ENCODE measurements at regions not wholly inside any gene's neighbourhood (a gene's known extent, or its start where the extent isn't known, plus 50 kb on each side); places are given as distances from the start of the nearest gene placed in this dataset.

GRCh38 chrX:12026481-12026880 is 111.8 kb upstream of the FRMPD4 start:
- Histone ChIP-seq H3K27ac (ENCODE audit: control insufficient read depth, insufficient read depth, low read length) (no peak overlapping the region), H2AFZ (ENCODE audit: control insufficient read depth, low read length) (no peak overlapping the region), H3K4me2 (ENCODE audit: control insufficient read depth, extremely low read depth, insufficient read depth, low read depth, low read length) (no peak overlapping the region), H3K36me3 (ENCODE audit: control insufficient read depth in 2 of 2, extremely low read depth in 1 of 2, insufficient read depth in 2 of 2, low read length in 2 of 2) (no peaks in the 10 kb centered on the region), H3K4me1 (ENCODE audit: control insufficient read depth, extremely low read depth, insufficient read depth, low read length) (no peaks in the 10 kb centered on the region), H3K9me1 (ENCODE audit: control insufficient read depth, extremely low read depth, insufficient read depth, low read length) (no peaks in the 10 kb centered on the region), H3K4me3 (ENCODE audit: control insufficient read depth in 2 of 3, extremely low read depth in 1 of 3, insufficient read depth in 2 of 3, low read depth in 1 of 3, low read length in 3 of 3) (no peak overlapping the region), H3K79me2 (ENCODE audit: control insufficient read depth, insufficient read depth, low read length) (no peaks in the 10 kb centered on the region), H3K9me3 (ENCODE audit: control insufficient read depth, low read depth, low read length) (no peaks in the 10 kb centered on the region), H3K9ac (ENCODE audit: control insufficient read depth, extremely low read depth, insufficient read depth, low read length) (no peak overlapping the region), H3K27me3 (ENCODE audit: control insufficient read depth, extremely low read depth, insufficient read depth, low read length) (no peaks in the 10 kb centered on the region), H4K20me1 (ENCODE audit: control insufficient read depth, extremely low read depth, insufficient read depth, low read length) (no peaks in the 10 kb centered on the region)
- DNase-seq (ENCODE audit: low read depth, low spot score) (no peak), FAIRE-seq (no peak)
- TF ChIP-seq, protein P1, sequence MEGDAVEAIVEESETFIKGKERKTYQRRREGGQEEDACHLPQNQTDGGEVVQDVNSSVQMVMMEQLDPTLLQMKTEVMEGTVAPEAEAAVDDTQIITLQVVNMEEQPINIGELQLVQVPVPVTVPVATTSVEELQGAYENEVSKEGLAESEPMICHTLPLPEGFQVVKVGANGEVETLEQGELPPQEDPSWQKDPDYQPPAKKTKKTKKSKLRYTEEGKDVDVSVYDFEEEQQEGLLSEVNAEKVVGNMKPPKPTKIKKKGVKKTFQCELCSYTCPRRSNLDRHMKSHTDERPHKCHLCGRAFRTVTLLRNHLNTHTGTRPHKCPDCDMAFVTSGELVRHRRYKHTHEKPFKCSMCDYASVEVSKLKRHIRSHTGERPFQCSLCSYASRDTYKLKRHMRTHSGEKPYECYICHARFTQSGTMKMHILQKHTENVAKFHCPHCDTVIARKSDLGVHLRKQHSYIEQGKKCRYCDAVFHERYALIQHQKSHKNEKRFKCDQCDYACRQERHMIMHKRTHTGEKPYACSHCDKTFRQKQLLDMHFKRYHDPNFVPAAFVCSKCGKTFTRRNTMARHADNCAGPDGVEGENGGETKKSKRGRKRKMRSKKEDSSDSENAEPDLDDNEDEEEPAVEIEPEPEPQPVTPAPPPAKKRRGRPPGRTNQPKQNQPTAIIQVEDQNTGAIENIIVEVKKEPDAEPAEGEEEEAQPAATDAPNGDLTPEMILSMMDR (optimal IDR thresholded peaks at IDR 0.05 in 1 of 3, IDR thresholded peaks at IDR 0.05 in 1 of 3, conservative IDR thresholded peaks at IDR 0.05 in 1 of 3; ENCODE audit: extremely low read depth in 1 of 3, insufficient read depth in 2 of 3, low read length in 3 of 3) = no peak
- no peak for TF ChIP-seq EZH2 (IDR thresholded peaks at IDR 0.05; ENCODE audit: low read length)
- dilution Hi-C loops (cut with MboI; ENCODE audit: extremely low pct_ligation_motif_present, low sequenced_read_pairs) = no loop called here

GRCh38 chrX:12032082-12032481 is 106.2 kb upstream of the FRMPD4 start:
- DNase-seq (ENCODE audit: low read depth, low spot score) = no peak
- H3K9ac ChIP-seq (ENCODE audit: control insufficient read depth, extremely low read depth, insufficient read depth, low read length) = no peak overlapping the region
- H3K9me3 ChIP-seq (ENCODE audit: control insufficient read depth, low read depth, low read length) = no peaks in the 10 kb centered on the region
- no peaks in the 10 kb centered on the region for H3K27me3 ChIP-seq (ENCODE audit: control insufficient read depth, extremely low read depth, insufficient read depth, low read length)
- no peak overlapping the region for H3K4me2 ChIP-seq (ENCODE audit: control insufficient read depth, extremely low read depth, insufficient read depth, low read depth, low read length)
- no peak for FAIRE-seq
- no peak for TF ChIP-seq EZH2 (IDR thresholded peaks at IDR 0.05; ENCODE audit: low read length)
- TF ChIP-seq, protein P1 (optimal IDR thresholded peaks at IDR 0.05 in 1 of 3, IDR thresholded peaks at IDR 0.05 in 1 of 3, conservative IDR thresholded peaks at IDR 0.05 in 1 of 3; ENCODE audit: extremely low read depth in 1 of 3, insufficient read depth in 2 of 3, low read length in 3 of 3) = no peak
- dilution Hi-C loops (cut with MboI; ENCODE audit: extremely low pct_ligation_motif_present, low sequenced_read_pairs) = no loop called here
- no peaks in the 10 kb centered on the region for H3K4me1 ChIP-seq (ENCODE audit: control insufficient read depth, extremely low read depth, insufficient read depth, low read length)
- H3K36me3 ChIP-seq (ENCODE audit: control insufficient read depth in 2 of 2, extremely low read depth in 1 of 2, insufficient read depth in 2 of 2, low read length in 2 of 2) = no peaks in the 10 kb centered on the region
- no peak overlapping the region for H3K4me3 ChIP-seq (ENCODE audit: control insufficient read depth in 2 of 3, extremely low read depth in 1 of 3, insufficient read depth in 2 of 3, low read depth in 1 of 3, low read length in 3 of 3)
- no peaks in the 10 kb centered on the region for H3K79me2 ChIP-seq (ENCODE audit: control insufficient read depth, insufficient read depth, low read length)
- no peak overlapping the region for H2AFZ ChIP-seq (ENCODE audit: control insufficient read depth, low read length)
- H3K9me1 ChIP-seq (ENCODE audit: control insufficient read depth, extremely low read depth, insufficient read depth, low read length) = no peaks in the 10 kb centered on the region
- H3K27ac ChIP-seq (ENCODE audit: control insufficient read depth, insufficient read depth, low read length) = no peak overlapping the region
- no peaks in the 10 kb centered on the region for H4K20me1 ChIP-seq (ENCODE audit: control insufficient read depth, extremely low read depth, insufficient read depth, low read length)
